Amniotic epithelial cell (primary cell): ENCODE measurements at regions not wholly inside any gene's neighbourhood (a gene's known extent, or its start where the extent isn't known, plus 50 kb on each side); places are given as distances from the start of the nearest gene placed in this dataset.
"Not testable (repeated sequence)": the region's sequence is repeated elsewhere in the genome, so short reads cannot be mapped to it uniquely, and the experiment has no call there.

Experiments
- DNase-seq: peaks from one replicate; pipeline ENCODE4 v3.0.0-alpha.2; 2010; ENCODE audit warnings: low read depth

DNA sequence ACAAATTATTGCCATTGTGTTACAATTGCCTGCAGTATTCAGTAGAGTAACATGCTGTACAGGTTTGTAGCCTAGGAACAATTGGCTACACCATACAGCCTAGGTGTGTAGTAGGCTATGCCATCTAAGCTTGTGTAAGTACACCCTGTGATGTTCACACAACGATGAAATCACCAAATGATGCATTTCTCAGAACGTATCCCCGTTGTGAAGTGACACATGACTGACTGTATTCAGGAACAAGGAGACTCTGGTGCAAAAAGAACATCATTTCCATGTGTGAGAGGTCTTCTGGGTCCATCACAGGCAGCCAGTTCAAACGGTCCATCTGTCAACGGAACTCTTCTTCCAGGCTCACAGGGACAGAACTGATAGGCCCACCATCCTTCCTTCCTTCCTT lies 263.7 kb downstream of the ANAPC1 start:
- no peak for DNase-seq

DNA sequence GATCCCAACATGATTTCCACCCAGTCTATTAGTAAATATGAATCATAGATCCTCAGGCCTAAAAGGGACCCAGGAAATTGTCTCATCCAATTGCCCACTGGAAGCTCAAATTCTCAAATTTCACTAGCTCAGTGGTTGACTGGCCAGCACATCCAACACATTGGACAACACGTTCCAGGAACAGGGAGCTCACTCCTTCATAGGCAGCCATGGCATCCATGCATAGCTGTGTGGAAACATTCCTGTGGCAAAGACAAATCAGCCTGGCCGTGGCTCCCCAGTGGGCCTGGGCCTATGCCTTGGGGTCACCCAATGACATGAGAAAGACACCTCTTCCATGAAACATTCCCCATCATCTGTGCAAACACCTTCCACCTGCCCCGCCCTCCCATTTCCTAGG lies 261.1 kb downstream of the ANAPC1 start:
- DNase-seq, result peak; percentile 47

DNA sequence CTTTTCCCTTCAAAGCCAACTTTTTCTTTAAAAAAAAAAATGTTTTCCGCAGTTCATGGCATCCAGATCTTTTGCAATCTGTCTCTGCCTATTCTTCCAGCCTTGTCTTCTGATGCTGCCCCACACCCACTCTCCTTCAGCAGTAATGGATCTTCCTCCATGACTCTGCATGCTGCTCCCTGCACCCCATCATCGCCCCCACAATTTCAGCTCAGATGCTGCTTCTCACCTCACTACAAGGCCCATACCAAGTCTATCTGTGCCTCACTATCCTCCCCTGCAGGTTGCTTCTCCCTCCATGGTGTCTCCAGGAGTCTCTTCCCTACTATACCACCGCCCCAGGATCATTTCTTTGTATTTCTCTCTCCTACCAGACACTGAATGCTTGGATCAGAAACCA lies 260.6 kb downstream of the ANAPC1 start:
- DNase-seq, result peak; percentile 64

DNA sequence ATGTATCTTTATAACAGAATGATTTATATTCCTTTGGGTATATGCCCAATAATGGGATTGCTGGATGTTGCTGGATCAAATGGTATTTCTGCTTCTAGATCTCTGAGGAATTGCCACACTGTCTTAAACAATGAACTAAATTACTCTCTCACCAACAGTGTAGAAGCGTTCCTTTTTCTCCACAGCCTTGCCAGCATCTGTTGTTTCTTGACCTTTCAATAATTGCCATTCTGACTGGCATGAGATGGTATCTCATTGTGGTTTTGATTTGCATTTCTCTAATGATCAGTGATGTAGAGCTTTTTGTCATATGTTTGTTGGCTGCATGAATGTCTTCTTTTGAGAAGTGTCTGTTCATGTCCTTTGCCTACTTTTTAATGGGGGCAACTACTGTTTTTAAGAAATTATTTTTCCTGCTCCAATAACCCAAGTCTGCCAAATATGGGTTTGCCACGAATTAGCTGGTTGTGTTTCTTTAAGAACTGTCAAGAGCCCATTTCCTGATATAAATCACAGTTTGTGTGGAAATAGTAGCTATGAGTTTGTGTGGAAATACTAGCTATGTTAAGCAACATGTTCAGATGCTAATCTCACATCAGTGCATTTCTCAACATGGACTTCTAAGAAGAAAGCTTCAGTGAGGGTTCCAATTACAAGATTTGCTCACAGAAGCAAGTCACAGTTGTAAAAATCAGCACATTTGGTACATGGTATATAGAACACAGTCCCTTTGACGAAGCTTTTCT lies 259.4 kb downstream of the ANAPC1 start:
- DNase-seq, result peak; percentile 99

DNA sequence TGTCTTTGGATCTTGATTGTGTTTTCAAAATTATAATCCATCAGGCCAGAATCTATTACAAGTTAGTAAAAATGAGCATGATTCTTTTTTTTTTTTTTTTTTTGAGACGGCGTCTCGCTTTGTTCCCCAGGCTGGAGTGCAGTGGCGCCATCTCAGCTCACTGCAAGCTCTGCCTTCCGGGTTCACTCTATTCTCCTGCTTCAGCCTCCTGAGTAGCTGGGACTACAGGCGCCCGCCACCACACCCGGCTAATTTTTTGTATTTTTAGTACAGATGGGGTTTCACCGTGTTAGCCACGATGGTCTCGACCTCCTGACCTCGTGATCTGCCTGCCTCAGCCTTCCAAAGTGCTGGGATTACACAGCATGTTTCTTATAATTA lies 258.8 kb downstream of the ANAPC1 start:
- DNase-seq, result not testable (repeated sequence)

DNA sequence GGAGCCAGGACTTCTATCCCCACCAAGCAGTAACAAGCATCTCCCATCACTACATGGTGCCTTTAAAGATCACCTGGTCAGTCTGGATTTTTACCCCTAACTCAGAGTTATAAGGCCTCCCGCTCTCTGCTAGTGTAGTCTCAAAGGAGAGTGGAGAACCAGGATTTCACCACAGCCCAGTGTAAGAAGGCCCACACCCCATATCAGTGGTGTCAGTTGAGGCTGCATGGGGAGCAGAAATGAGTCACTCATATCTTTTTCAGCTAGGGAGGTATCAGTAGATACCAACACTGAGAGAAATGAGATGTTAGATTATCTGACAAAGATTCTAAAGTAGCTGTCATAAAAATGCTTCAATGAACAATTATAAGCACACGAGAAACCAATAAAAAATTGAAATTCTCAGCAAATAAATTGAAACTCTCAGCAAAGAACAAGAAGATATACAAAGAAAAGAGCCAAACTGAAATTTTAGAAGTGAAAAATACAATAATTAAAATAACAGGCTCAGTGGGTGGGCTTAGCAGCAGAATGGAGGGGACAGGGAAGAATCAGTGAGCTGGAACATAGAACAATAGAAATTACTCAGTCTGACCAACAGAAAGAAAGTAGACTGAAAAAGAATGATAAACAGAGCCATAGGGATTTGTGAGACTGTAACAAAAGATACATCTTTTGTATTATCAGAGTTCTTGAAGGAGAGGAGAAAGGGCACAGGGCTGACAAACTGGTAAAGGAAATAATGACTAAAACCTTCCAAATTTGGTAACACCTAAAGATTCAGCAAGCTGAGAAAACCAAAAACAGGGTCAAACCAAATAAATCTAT lies 257.7 kb downstream of the ANAPC1 start:
- DNase-seq, result peak; percentile 87

DNA sequence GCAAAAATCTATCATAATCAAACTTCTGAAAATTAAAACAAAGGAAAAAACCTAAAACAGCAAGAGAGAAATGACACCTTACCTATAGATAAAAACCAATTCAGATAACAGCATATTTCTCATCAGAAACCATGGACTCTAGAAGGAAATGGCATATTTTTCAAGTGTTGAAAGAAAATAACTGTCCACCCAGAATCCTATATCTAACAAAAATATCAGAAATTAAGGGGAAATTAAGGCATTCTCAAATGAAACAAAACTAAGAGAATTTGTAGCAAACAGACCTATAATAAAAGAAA lies 257.2 kb downstream of the ANAPC1 start:
- no peak for DNase-seq

DNA sequence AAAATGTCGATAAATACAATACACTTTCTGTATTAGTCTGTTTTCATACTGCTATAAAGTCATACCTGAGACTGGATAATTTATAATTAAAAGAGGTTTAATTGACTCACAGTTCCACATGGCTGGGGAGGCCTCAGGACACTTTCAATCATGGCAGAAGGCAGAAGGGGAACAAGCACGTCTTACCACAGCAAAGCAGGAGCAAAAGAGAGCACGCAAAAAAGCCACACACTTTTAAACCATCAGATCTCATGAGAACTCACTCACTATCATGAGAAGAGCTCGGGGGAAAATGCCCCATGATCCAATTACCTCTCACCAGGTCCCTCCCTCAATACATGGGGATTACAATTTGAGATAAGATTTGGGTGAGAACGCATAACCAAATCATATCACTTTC lies 256.7 kb downstream of the ANAPC1 start:
- DNase-seq, result no peak

DNA sequence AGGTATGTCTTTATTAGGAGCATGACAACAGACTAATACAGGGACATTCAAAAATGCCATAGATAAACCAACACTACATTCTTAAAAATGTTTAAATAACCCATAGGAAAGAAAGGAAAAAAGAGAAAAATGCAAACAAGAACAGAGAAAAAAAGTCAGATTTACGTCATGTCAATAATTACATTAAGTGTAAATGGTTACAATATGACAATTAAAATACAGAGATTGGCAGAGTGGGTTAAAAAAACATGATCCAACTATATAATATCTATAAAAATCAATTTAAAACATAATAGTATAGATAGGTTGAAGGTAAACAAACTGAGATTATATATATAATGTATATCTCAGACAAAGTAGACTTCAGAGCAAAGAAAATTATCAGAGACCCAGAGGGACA lies 255.8 kb downstream of the ANAPC1 start:
- DNase-seq, result no peak

DNA sequence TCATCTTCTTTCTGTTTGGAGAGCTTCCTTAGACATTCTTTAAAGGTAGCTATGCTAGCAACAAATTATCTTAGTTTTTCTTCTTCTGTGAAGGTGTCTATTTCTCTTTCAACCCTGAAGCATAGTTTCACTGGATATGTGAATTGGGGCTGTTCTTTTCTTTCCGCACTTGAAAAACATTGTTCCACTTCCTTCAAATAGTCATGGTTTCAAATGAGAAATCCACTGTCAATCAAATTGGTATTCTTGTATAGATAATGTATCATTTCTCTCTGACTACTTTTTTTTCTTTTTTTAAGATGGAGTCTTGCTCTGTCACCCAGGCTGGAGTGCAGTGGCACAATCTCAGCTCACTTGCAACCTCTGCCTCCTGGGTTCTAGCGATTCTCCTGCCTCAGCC lies 254.0 kb downstream of the ANAPC1 start:
- no peak for DNase-seq

DNA sequence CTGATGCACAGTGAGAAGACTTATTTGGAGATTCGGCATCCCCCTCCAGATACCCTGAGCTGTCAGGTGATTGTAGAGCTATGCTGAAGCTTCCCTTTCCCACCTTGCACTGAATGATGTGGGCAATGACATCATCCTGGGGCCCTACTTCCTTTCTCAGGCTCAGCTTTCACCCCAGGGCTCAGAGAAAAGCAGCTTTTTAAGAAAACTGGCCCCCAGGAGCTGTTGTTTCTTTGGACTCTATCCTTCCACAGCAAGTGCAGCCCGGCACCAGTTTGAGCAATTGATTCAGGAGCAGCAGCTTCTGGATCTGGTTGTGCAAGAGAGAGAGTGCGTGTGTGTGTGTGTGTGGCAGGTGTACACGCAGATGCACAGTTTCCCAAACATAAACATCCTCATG lies 251.3 kb downstream of the ANAPC1 start:
- DNase-seq, result peak; percentile 56

DNA sequence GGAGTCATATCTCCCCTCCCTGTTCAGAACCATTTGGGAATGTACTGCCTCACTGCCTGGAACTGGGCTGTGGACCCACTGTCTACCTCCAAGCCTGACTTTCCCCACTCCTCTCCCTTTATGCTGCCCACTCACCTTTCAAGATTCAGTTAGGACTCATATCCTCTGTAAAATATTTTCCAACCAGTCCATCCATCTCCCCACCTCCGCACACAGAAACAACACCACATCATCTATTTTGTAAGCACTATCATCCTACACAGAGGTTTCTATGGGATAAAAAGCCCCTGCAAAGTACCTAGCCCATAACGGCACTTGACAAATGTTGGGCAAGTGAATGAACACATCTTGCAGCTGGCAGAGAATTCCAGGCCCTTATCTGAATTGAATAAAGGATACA lies 250.8 kb downstream of the ANAPC1 start:
- peak; percentile 79 for DNase-seq

DNA sequence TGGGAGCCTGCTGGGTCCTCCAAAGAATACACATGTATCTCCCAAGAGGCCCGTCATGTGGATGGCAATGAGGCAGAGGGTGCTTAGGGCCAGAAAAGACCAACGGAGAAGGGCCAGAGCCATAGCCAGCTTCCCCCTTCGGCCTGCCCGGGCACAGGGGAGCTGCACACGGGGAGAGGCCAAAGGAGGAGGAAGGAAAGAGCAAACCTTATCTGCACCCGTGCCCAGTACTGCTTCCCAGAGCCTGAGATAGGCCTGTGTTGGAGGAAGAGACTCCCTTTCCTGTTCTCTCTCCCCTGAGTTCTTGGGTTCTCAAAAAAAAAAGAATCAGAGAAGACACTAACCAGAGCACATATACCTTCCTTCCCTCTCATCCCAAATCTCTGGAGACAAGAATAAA lies 250.3 kb downstream of the ANAPC1 start:
- peak; percentile 34 for DNase-seq

DNA sequence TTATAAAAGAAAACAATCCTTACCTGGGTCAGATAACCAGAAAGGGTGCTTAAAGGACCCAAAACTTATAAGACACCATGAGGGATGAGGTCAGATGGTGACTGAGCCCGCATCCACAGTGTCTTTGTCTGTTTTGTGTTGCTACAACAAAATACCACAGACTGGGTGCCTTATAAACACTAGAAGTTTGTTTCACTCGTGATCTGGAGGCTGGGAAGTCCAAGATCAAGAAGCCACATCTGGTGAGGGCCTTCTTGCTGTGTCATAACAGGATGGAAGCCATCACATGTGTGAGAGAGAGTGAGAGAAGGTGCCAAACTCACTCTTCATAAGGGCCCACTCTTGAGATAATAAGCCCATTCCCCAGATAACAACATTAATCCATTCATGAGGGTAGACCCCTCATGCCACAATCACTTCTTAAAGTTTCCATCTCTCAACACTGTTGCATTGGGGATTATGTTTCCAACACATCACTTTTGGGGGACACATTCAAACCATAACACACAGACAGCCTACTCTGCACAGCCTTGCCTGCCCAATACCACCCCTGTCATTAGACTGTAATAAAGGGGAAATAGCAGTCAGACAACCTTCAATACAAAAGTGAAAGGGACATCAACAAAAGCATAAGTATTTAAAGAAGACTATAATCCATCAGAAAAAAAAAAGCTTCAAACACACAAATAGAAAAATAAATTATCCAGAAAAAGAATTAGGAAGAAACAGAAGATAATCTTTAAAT lies 249.8 kb downstream of the ANAPC1 start:
- DNase-seq, result peak; percentile 48

DNA sequence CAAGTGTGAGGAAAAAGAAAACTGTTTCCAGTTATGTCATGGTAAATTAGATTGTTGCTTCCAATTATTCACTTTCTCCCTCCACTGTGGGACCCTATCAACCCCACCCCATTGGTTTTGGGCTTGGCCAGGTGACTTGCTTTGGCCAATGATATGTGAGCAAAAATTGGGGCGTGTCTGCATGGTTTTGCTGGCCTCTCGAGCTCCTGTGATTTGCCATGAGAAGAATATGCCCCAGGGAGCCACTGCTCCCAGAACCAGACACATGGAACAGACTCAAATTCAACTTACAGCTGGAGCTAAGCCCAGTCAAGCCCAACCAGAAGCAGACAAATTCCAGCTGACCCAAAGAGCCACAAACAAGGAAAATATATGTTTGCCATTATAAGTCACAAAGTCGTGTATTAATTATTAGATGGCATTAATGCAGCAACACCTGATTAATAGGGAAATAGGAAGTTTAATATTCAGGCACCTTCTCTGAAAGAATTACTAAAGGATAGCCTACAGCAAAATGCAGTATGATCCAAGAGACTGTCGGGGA lies 248.9 kb downstream of the ANAPC1 start:
- no peak for DNase-seq

DNA sequence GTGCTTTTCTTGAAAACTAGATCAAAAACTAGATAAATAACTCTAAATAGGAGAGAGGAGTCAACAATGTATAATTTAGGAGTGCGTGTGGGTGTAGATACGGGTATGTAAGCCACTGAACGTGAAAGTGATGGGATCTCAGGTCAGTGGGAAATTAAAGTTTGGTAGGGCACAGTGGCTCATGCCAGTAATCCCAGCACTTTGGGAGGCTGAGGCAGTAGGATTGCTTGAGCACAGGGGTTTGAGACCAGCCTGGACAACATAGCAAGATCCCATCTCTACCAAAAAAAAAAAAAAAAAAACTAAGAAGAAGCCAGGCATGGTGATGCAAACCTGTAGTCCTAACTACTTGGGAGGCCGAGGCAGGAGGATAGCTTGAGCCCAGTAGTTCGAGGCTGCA lies 247.1 kb downstream of the ANAPC1 start:
- no peak for DNase-seq

DNA sequence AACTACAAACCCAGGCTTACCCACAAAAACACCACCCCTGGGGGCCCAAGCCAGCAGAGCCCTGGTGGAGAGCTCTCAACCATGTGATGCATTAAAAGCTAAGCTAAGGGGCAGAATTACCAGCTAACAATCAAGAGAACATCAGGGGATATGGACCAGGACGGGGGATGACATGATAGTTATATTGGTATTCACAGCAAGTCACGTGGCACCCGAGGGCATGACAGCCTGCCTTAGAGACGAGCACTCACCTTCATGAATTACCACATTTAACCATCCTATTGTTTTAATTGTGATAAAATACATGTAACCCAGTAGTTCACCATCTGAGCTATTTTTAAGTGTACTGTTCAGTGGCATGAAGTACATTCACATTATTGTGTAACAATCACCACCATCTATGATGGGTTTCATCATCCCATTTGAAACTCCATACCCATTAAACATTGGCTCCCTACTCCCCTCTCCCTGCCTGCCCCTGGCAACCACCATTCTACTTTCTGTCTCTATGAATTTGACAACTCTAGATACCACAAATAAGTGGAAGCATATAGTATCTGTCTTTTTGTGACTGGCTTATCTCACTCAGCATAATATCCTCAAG lies 245.6 kb downstream of the ANAPC1 start:
- no peak for DNase-seq

DNA sequence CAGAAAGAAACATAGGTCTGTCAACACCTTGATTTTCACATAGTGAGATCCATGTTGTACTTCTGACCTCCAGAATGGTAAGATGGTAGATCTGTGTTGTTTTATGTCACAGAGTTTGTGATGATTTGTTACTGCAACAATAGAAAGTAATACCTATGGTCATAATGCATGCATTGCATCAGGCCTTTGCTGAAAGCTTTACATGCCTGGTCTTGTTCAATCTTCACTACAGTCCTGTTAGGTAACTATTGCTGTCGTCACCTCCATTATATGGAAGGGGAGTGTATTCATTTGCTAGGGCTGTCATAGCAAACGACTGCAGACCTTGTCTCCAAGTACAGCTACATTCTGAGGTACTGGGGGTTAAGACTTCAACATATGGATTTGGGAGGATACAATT lies 243.5 kb downstream of the ANAPC1 start:
- no peak for DNase-seq

DNA sequence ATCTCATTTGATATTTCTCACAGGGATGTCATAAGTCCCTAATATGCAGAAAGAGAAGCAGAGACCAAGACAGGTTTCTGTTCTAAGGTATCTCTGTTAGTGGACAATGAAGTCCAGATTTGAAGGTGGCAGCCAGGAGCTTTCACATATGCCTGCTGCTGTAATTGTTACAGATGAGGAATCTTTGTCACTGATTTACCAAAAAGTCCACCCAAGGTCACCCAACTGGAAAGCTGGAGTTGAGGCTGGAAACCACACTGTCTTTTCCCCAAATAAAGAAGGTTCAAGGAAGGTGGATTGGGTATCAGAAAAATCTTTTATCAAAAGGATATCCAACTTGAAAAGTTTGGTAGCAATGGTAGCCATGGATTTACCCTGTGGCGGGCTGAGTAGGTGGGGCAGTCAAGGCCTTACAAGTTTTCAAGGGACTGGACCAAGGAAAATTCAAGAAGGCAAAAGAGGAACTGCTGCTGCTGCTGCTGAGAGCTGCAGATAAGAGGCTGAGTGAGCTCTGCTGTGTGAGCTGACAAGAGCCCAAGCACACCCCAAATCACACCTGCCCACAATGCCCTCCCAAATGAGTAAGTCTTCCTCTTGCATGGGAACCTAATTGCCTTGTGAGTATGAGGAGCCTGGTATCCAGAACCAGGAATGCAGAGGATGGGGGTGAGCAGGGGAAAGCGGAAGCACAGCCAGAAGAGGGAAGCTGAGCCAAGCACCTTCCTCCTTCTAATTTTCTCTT lies 241.2 kb downstream of the ANAPC1 start:
- no peak for DNase-seq

DNA sequence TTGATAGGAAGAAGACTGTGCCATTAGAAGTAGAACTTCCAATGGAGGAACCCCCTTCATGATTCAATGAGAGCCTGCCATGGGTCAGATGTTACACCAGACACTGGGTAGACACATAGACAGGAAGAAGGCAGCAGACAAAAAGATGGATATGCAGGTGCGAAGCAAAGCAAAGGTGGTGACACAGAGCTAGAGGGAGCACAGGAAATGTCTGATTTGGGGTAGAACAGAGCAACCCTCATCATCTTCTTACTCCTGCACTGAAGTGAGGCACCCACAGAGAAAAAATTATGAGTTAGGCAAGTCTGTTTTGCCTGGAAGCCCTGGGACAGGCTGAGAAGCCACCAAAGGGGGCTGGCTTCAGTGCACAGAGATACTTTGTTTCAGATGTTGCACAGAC lies 240.2 kb downstream of the ANAPC1 start:
- DNase-seq, result no peak

DNA sequence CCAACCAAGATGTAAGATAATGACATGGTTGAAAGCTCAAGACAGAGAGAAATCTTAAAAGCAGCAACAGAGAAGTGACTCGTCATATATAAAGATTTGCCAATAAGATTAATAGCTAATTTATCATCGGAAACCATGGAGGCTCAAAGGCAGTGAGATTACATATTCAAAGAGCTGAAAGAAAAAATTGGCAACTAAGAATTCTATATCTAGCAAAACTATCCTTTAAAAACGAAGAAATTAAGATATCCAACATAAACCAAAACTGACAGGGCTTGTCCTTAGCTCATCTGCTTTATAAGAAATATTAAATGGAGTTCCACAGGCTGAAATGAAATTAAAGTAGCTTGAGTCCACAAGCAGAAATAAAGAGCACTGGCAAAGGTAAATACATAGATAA lies 236.6 kb downstream of the ANAPC1 start:
- DNase-seq, result no peak

DNA sequence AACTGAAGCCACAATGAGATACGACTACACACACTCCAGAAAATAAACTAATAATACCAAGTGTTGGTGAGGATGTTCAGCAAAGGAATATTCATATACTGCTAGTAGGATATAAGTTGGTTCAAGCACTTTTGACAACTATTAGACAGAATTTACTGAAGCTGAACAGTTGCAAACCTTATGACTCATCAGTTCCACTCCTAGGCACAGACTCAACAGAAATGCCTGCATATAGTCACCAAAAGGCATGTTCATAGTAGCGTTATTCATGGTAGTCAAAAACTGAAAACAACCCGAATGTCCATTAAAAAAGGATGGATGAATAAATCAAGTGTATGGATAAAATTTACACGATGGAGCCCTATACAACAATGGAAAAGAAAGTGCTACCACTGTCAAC lies 232.0 kb downstream of the ANAPC1 start:
- DNase-seq, result no peak
